GM21576 (cell line): ENCODE measurements at regions not wholly inside any gene's neighbourhood (a gene's known extent, or its start where the extent isn't known, plus 50 kb on each side); places are given as distances from the start of the nearest gene placed in this dataset.

Source experiments
- ATAC-seq: cut with Tn5 transposase; IDR thresholded peaks from one replicate; pipeline ENCODE4 v1.9.1; 2021; ENCODE audit warnings: mild to moderate bottlenecking, moderate library complexity; ENCODE audit not compliant: unreplicated experiment

DNA sequence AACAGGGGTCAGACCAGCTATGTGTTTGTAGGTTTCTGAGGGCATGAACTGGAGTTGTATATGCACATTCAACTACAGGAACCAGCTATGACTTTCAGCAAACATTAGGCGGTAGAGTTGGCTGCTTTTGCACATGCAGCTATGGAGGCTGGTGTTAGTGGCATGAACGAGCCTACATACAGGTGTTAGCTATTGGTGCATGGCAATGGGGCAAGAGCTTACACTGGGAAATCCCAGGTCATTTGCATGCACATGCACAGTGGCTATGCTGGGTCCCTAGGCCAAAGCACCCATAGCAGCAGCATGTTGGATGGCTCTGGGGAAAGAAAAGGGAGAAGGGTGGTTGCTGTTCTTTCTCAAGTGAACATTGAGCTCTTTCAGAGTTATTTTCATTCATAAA lies 1018.5 kb upstream of the PHF14 start:
- ATAC-seq: no peak

DNA sequence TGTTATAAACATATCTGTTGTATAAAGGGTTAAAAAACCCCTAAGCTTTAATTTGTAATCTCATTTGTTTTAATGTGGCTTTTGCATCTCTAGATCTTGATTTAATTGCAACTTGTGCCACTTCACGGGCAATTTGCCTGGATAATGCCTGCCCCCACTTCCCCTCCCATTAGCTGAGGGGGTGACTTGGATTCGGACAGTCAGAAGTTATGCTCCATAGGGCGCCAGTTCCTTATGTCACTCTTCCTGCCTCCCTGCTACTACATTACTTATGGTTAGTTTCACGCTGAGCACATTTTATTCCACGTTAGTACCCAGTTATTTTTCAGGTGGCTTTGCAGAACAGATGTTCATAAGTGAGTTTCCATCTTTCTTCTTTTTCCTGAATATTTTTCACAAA lies 1015.2 kb upstream of the PHF14 start:
- no peak for ATAC-seq

DNA sequence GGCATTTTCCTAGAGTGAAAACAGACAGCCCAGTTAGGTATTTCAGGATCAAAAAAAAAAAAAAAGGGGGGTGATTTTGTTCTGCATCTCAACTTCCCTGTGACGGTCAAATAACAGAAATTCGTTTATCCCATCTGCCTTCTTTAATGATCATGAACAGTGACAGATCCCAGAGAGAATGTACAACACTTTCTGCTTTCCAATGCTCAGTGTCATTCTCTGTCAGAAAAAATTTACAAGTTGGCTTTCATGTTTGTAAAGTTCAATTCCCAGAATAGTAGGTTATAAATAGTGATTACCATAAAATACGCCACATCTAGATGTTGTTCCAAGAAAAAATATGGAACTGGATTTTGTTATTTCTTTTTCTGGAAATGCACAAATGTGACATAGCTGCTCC lies 1013.2 kb upstream of the PHF14 start:
- no peak for ATAC-seq

DNA sequence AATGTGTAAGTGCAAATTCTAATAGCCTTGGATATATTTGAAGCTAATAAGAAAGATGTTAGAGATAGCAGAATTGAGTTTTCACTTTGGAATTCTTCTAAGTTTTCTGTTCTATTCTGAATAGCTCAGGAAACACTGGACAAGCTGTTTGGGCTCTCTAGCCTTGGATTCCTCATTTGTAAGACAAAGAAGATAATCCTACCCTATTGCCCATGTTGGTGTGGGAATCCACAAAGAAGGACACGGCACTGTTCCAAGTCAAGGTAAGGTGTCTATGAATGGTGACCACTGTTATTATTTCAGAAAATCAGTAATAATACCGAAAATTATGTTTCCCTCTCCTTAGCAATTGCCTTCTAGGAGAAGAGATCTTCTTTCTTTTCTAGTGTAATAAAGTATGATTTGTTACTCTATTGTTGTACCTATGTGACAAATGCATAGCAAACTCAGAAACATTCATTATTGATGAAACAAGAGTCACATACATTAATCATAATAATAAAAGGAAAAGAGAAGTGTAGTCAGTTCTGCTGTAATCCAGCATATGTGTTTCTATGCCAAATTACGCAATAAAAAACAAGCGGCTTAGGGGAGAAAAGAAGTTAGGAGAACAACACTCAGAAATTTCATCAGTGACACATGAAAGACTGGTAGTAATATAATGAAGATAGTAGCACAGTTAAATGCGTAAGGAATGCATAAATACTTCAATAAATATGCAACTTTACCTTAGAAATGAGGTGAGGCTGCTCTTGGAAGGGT lies 1012.3 kb upstream of the PHF14 start:
- ATAC-seq: no peak

DNA sequence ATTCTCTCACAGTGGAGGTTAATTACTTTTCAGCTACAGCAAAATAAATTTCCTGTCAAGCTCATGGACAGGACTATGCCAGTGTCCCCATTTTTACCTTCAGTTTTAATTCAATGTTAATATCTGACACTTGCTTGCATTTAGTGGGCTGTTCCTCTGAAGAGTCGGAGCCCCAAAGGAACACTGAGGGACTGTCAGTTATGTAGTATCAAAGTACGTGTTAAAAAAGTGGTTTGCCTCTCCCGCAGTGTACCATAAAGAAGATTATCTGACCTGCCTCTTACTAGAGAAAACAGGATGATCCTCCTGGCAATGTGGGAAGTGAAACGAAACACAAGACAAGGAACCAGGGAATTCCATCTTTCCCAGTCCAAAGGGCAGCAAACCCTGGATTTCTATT lies 1010.9 kb upstream of the PHF14 start:
- ATAC-seq: no peak

DNA sequence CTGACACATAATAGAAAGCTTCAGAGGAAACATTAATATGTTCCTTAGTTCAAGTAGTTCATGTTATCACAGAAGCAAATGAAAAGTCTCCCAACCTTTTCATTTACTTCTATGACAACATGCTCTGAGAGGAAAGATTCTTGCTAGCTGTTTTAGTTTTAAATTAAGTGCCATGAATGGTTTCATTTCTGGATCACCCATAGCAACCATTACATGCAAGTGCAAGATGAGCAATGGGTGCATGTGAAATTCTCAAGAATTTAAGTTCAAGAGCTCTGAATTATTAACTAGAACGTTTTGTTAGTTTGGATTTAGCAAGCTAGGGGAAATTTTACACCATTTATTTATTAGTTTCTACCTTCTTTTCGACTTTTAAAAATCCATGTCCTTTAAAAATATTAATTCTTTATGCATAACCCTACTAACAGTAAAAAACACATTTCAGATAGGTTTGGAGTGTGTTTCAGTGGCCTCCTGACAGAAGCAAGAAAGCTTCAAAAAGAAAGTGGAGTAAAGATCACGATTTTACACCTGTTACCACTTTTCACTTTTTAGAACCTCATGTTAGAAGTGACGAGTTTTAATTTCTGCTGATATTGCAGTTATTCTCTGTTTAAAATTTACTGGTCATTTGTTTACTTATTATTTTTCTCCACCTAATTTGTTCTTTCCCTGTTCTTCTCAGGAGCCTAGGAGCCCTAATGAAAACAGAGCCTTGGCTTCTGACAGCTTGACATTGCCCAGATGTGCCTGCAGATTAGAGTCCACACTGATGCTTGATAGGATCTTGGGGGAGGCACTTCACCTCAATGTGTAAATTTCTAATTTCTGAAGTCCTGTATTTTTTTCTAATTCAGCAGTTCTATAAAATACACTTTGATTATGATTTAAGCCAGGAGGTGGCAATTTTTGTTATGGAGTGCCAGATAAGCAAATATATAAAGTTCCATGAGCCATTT lies 995.3 kb upstream of the PHF14 start:
- ATAC-seq: no peak

DNA sequence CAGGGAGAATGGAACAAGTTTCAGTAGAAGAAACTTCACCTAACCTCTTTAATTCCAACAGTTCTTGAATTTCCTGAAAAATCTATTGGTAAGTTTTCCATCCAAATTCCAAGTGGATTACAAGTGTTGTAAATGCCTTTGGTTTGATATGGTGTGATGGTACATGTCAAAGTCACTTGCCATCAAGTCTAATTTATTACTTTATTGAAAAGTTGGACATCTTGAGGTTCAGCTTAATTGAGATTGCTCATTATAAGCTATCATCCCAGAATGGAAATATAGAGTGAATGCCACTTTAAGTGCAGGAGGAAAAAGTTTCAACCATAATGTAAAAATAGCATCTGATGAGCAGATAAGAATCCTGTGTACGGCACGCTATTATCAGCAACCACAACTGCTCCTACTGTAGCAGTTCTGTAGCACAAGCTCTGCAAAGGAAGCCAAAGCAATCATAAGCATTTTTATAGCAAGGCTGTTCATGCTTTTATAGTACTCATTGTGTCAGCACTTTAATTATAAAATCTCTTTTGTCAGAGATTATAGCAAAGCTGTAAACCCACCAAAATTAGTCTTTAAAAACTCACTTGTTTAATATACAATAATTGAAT lies 991.8 kb upstream of the PHF14 start:
- no peak for ATAC-seq

DNA sequence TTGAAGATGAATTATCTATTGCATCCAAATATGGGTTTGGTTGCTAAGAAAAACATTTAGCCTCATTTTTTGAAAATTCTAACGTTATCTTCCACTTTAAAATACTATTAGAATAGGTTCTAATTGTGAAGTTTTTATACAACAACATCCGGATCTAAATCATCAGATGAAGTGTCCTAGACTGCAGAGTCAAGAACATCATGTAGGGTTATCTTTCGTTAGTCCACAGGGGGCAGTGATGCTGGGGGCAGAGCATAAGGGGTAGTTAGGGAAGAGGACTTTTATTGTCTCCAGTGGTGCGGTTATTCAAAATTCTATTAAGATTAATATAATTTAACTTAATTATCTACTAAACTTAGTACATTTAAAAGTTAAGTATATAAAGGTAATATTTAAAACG lies 990.6 kb upstream of the PHF14 start:
- no peak for ATAC-seq

DNA sequence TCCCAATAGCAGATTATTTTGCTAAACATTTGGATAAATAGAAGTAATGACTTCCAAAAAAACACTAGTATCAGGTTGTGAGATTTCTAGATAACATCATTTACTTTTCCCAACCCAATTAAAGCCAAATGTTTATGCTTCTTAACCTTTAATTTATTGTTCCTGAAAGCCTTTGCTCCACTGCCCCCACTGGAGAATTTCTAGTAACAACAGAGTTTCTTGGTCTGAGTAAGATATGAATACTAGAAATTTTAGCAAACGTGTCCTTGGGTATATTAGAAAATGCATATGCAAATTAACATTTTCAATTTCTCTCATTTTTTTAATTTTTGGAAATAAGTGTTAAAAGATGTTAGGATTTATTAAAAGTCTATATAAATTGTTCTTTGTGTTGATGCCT lies 958.0 kb upstream of the PHF14 start:
- ATAC-seq: no peak

DNA sequence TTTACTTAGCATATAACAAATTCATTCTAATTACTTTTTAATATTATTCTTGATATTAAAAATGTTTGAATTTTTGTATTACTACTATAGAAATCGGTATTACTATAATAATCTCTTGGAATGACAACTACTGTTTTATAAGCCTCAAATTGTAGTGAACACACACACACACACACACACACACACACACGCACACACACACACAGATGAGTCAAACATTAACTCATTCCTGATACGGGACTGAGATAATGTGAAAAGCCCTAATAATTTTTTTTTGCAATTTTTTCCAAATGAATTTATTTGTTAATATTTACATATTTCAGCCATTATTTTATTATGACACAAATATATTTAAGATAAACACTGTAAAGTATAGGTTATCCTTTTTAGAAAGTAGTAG lies 951.2 kb upstream of the PHF14 start:
- ATAC-seq: no peak

DNA sequence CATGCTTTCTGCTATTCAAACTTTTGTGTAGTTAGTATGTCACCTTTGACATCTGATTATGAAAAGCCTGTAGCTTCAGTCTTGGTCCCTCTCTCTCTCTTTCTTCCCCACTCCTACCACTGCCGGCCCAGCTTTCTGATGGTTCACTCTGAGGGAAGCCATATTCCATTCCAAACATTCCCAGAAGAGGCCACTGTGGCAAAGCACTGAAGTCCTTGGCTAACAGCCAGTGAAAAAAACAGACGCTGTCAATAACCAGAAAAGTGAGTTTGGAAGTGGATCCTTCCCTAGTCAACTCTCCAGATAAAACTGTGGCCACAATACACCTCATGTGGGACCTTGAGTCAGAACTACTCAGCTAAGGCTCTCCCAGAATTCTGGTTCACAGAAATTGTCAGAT lies 950.7 kb upstream of the PHF14 start:
- ATAC-seq: no peak

DNA sequence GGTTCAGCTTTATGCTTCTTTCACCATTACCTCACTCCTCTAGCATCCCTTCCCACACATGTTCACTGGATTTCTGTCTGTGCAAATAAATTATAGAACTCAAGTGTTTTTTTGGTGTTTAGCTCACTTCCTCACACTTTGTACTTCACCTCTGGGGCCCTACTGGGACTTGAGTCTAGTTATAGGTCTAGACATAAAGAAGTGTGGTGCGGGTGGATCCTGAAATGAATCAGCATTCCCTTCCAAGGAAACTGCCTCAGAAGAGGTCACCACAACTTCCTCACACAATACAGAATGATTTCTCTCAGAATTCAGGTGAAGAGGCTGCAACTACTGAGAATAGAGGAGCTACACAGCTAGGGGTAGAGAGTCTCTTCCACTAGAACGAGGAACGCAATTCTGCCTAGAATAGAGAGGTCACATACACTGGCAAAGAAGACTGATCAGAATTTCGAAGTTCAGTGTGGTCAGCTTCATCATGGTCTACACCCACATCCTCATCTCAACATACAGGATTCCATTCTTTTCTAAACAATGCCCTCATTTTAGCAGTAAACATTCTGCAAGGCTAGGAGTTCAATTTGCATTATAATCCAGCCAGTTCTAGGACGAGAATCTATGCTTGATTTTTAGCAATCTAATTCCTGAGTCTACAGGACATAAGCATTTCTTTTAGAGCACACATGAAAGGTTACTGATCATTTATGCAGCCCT lies 938.7 kb upstream of the PHF14 start:
- no peak for ATAC-seq

DNA sequence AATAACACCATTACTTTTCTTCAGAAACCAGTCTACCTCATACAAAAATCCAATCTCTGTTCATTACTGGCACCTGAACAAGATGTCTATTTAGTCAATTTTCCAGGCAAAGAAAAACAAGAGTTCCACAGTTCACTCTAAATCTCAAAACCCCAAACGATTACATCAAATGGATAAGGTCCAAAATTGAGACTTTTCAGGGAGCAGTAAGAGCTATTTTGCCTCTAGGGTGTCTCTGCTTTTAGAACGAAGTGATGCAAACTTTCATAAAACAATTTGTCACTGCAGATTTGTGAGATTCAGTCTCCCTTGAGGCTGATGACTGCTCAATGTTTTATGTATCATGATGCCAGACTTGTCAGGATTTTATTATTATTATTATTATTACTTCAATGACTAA lies 937.0 kb upstream of the PHF14 start:
- ATAC-seq: no peak

DNA sequence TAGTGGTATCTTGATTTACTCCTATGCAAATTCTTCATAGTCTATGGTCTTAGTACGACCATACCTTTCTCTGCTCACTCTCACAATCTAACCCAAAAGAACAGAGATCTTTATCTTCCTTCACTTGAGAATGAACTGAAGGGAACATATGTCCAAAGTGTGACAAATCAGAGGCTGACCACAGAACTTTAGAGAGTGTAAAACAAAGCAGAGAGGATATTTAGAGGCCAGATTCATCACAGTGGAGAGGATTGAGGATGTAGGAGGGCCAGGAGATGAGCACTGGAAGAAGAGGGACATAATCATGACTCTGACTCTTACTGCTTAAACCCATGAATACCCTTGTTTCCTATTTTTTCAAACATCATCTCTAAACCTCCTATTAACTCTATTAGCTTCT lies 935.3 kb upstream of the PHF14 start:
- no peak for ATAC-seq

DNA sequence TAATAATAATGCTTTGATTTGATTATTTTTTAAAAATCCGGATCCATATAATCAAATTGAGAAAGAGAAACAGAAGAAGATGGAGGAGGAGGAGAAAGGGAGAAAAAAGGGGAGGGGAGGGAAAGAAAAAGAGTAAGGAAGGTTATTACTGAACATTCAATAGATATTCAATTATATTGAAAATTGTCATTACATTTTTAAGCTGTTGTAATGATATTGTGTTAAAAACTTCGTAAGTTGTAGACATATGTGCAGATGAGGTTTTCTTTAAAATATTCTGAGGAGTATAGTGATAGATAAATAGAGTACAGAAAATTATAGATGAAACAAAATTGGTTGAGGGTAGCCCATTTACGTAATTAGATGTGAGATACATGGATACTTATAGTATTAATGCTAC lies 933.0 kb upstream of the PHF14 start:
- ATAC-seq: no peak

DNA sequence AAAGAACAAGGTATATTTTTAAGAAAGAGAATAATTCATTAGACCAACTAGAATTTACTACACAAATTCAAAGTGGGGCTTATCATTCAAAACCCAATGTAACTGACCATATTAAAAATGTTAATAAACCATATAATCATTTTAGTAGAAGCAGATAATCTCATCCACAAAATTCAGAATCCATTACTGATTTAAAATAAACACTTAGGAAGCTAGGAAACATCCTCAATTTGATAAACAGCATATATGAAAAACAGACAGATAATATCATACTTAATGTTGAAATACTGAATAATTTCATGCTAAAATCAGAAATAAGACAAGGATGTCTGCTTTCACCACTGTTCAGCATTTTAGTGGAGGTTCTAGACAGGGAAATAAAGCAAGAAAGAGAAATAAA lies 902.8 kb upstream of the PHF14 start:
- ATAC-seq: no peak

DNA sequence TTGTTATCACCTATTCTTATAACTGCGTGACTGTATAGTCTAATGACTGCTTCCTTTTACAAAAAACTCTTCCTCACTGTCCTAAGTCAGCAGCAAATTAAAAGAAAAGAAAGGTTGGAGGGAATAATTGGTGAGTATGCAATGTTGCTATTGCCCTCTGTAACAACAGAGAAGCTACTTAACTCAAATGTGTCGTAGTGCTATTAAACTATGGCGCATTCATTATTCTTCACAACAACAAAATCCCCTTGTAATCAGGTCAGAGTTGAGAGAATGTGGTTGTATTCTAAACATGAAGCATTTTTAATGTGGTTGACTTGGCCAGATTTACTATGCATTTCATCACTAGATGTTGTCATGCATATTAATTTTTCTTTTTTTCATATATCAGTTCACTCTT lies 897.8 kb upstream of the PHF14 start:
- no peak for ATAC-seq

DNA sequence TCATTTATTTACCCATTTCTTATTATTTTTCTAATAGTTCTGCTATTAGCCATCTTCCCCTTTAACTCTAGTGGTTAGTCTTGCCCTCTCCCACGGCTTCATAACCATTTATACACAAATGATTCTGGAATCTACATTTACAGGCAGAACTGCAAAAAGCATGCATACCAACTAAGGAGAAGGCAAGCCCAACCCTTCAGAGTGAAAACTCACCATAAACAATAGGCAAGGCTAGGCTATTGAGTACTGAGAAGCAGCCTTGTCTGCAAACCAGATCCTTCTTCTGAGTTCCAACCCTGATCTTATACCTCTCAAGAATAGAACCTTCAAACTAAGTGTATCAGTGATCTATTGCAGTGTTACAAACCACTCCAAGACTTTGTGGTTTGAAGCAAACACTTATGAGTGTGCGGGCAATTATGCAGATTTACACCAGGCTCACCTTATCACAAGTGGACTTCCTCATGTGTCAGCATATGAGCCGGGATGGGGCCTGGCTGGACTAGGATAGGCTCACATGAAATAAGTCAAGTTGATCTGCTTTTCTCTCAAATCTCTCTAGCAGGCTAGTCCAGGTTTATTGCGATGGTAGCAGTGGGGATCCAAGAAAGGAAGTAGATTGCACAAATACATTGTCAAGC lies 896.9 kb upstream of the PHF14 start:
- ATAC-seq: no peak

DNA sequence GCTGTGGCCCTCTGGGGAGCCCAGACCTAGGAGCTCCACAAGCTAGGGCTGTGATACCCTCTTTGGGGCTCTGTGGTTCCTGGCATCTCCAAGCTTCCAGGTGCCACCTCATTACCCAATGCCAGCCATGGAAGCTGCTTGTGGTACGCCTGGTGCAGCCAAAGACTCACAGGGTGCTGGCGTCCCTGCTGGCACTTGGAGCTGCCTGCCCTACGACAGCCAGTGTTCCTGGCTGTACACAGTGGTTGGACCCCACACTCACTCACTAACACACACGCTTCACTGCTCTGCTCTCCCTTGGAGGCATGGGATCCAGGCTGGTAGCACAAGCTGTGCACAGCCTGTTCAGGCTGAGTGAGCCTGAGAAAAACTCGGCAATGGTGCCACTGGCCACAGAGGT lies 894.1 kb upstream of the PHF14 start:
- no peak for ATAC-seq

DNA sequence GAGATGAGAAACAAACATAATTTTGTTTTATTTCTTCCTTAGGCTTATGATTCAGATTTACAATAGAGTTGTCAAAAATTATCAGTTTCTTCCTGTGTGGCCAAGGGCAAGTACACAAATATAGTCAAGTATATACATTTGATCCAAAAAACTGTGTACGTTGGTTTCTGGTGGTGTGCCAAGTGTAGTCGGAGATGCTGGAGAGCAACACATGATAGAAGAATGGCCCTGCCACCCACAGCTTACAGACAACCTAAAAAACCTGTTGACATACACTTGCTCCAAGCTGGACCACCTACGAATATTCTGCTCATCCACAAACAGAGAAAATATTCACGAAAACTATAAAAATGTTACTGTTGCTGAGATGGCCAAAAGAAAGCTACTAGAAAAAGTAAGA lies 890.8 kb upstream of the PHF14 start:
- no peak for ATAC-seq

DNA sequence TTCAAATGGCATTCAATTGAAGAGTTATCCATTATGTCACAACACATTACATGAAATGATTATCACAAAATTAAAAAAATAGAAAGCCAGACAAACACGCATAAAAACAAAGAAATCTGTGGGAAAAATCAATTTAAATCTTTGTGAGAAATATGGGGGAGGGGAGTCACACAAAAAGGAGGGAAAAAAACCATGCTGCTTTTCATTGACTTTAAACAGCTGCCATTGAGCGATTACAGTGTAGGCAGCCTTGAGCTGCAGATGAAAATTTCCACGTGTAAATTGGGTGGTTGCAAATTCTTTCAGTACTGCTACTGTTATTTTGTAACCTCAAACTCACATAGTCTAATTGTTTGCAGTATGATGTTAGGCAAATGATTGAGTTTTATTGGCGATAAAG lies 889.9 kb upstream of the PHF14 start:
- ATAC-seq: no peak
